GM12878 (cell line): ENCODE measurements at regions not wholly inside any gene's neighbourhood (a gene's known extent, or its start where the extent isn't known, plus 50 kb on each side); places are given as distances from the start of the nearest gene placed in this dataset.
"Not testable (repeated sequence)": the region's sequence is repeated elsewhere in the genome, so short reads cannot be mapped to it uniquely, and the experiment has no call there.

Experiments
- ATAC-seq: fragments of 200-7000 bp; cut with Tn5 transposase; 3 replicates; pipeline ENCODE4 v1.9.1; 2020; ENCODE audit warnings: mild to moderate bottlenecking, moderate library complexity
- BruUV-seq: library from RNA; stranded (reverse); fragments of 400-500 nt; replicated peaks from 2 replicates; lab custom pipeline; 2021; lab: Mats Ljungman, UMichigan
- CTCF ChIA-PET: fragments of 300-600 bp; sonication (Branson Sonifier 250); formaldehyde crosslinking; extraction: SDS; loops from one replicate; lab custom pipeline; 2021; ENCODE audit warnings: inconsistent platforms; lab: Yijun Ruan, JAX
- POLR2A ChIA-PET: fragments of 350-600 bp; formaldehyde crosslinking; extraction: SDS; loops from one replicate; lab custom pipeline; 2021; ENCODE audit warnings: inconsistent platforms; lab: Charles Lee
- RAD21 ChIA-PET: fragments of 300-600 bp; sonication (Branson Sonifier 250); formaldehyde crosslinking; loops from one replicate; lab custom pipeline; 2023; ENCODE audit warnings: antibody characterized with exemption; ENCODE audit not compliant: unreplicated experiment; lab: Charles Lee
- SMC1A ChIA-PET: fragments of 300-600 bp; sonication (Branson Sonifier 250); formaldehyde crosslinking; loops from one replicate; lab custom pipeline; 2023; ENCODE audit not compliant: unreplicated experiment, uncharacterized antibody; lab: Charles Lee
- DNase-seq: peaks from one replicate; pipeline ENCODE4 v3.0.0-alpha.2; 2011; ENCODE audit warnings: low read depth, low spot score
- FAIRE-seq: peaks from 3 replicates; lab custom pipeline; 2011; peaks lifted over from hg19 to GRCh38; lab: Jason Lieb, UNC
- H2AFZ ChIP-seq: 2 replicates; pipeline ENCODE4 v1.6.0; 2011; ENCODE audit warnings: low read depth, low read length, control low read depth; ENCODE audit not compliant: control insufficient read depth
- H3K27ac ChIP-seq: 2 replicates; pipeline ENCODE4 v1.5.1; 2011; ENCODE audit warnings: control low read depth; ENCODE audit not compliant: control insufficient read depth, insufficient read depth
- H3K27me3 ChIP-seq, 2 experiments: replicated peaks in 1 of 2; 2 replicates each; pipeline versions ENCODE4 v1.6.0 to v1.6.1; 2011; ENCODE audit warnings: low read length in 1 of 2; ENCODE audit not compliant: control insufficient read depth in 2 of 2, insufficient read depth in 2 of 2
- H3K36me3 ChIP-seq, 2 experiments: 2 replicates each; pipeline ENCODE4 v1.5.1; 2011; ENCODE audit warnings: low read length in 1 of 2; ENCODE audit not compliant: control insufficient read depth in 2 of 2, insufficient read depth in 2 of 2
- H3K4me1 ChIP-seq: 2 replicates; pipeline ENCODE4 v1.6.1; 2011; ENCODE audit warnings: mild to moderate bottlenecking, low read length, moderate library complexity, mixed read lengths; ENCODE audit not compliant: control insufficient read depth, insufficient read depth
- H3K4me2 ChIP-seq: 2 replicates; pipeline ENCODE4 v1.6.0; 2011; ENCODE audit warnings: control low read depth; ENCODE audit not compliant: control insufficient read depth, insufficient read depth
- H3K4me3 ChIP-seq: fragments of 200-600 bp; sonication (generic); 2 replicates; pipeline ENCODE4 v1.5.1; 2016
- H3K79me2 ChIP-seq: 2 replicates; pipeline ENCODE4 v1.6.0; 2011; ENCODE audit warnings: low read length; ENCODE audit not compliant: control insufficient read depth, insufficient read depth
- H3K9ac ChIP-seq: 2 replicates; pipeline ENCODE4 v1.8.0; 2011; ENCODE audit warnings: low read length, control low read depth, mixed read lengths; ENCODE audit not compliant: control insufficient read depth, insufficient read depth
- H3K9me3 ChIP-seq: replicated peaks from 3 replicates; pipeline ENCODE4 v1.5.1; 2011; ENCODE audit warnings: mild to moderate bottlenecking, low read length; ENCODE audit not compliant: control insufficient read depth, insufficient read depth
- H4K20me1 ChIP-seq: 2 replicates; pipeline ENCODE4 v1.6.0; 2011; ENCODE audit not compliant: control insufficient read depth, insufficient read depth
- EP300 ChIP-seq, 2 experiments: fragments of 150-350 bp in 1 of 2; IDR thresholded peaks; 2 replicates each; pipeline ENCODE4 v1.6.1; 2011 to 2012; ENCODE audit warnings: low read depth in 2 of 2, low read length in 2 of 2, borderline replicate concordance in 1 of 2, improper control_type of control experiment in 1 of 2, inconsistent platforms in 1 of 2; ENCODE audit not compliant: control insufficient read depth in 1 of 2
- RUNX3 ChIP-seq: IDR thresholded peaks from 2 replicates; pipeline ENCODE4 v1.6.1; 2012; ENCODE audit warnings: low read length, inconsistent platforms
- ZNF384 ChIP-seq: IDR thresholded peaks from 2 replicates; pipeline ENCODE4 v1.6.1; 2012; ENCODE audit warnings: low read depth, mild to moderate bottlenecking, low read length, improper control_type of control experiment, borderline replicate concordance
- WGBS: methylation state at CpG from one replicate; pipeline ENCODE4 v1.1.6; 2016; ENCODE audit warnings: low lambda C conversion rate; ENCODE audit not compliant: insufficient replicate concordance, insufficient coverage; ENCODE audit errors: missing lambda C conversion rate; 5-methylcytosine and 5-hydroxymethylcytosine counted together
- in situ Hi-C: fragments of 300-500 bp; cut with MboI; formaldehyde crosslinking; loops from 9 replicates; pipeline ENCODE4 v1.14.3; 2018; ENCODE audit warnings: mixed read lengths
- intact Hi-C: fragments of 100-400 bp; cut with micrococcal nuclease; formaldehyde crosslinking; loops from one replicate; pipeline ENCODE4 v1.14.2; 2022; ENCODE audit not compliant: unreplicated experiment

DNA sequence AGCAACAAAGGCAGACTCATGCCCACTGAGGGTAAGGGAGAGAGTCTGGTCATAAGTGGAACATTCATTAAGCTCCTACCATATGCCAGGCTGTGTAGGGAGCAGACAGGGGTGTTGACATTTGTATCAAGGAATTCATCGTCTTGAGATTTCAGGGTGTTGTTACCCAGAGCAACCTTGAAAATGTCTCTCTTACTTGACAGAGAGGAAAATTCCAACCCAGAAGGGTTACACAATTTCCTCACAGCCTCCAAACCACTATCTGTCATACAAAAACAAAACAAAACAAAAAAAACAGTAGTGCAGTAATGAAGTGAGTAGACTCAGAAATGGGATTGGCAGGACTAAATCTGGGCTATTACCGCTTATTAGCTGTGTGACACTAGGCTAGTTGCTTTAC lies 113.2 kb downstream of the MIAT start:
- ATAC-seq: no peak
- POLR2A ChIA-PET: no interaction called here
- in situ Hi-C loops: loop anchor here (25.0 kb wide), 1 partner anchor 1242 kb away; no protein-coding TSS in a partner anchor

DNA sequence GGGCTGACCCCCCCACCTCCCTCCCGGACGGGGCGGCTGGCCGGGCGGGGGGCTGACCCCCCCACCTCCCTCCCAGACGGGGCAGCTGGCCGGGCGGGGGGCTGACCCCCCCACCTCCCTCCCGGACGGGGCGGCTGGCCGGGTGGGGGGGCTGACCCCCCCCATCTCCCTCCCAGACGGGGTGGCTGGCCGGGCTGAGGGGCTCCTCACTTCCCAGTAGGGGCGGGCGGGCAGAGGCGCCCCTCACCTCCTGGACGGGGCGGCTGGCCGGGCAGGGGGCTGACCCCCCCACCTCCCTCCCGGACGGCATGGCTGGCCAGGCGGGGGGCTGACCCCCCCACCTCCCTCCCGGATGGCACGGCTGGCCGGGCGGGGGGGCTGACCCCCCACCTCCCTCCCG lies 115.7 kb downstream of the MIAT start:
- intact Hi-C loops, FAIRE-seq, ATAC-seq, RAD21 ChIA-PET, DNase-seq, H3K4me2 ChIP-seq, H2AFZ ChIP-seq, H3K36me3 ChIP-seq, SMC1A ChIA-PET, H3K9ac ChIP-seq, H3K79me2 ChIP-seq, H3K4me3 ChIP-seq, POLR2A ChIA-PET, H3K27ac ChIP-seq, CTCF ChIA-PET, H3K4me1 ChIP-seq, H3K27me3 ChIP-seq, H4K20me1 ChIP-seq, BruUV-seq, H3K9me3 ChIP-seq: not testable (repeated sequence)
- no CpG with 5 or more reads among the region's 28 CpGs for WGBS
- in situ Hi-C loops: loop anchor here (25.0 kb wide), 1 partner anchor 1239 kb away; no protein-coding TSS in a partner anchor

More for the DNA sequence above, 113.2 kb downstream of the MIAT start:
- H2AFZ ChIP-seq: no peak overlapping the region
- H4K20me1 ChIP-seq: no peaks in the 10 kb centered on the region
- H3K9ac ChIP-seq: no peak overlapping the region
- TF ChIP-seq EP300 (IDR thresholded peaks at IDR 0.05; ENCODE audit: borderline replicate concordance in 1 of 2, control insufficient read depth in 1 of 2, low read depth in 2 of 2, low read length in 2 of 2) (no peak), RUNX3 (no peak), ZNF384 (no peak)
- H3K79me2 ChIP-seq: no peaks in the 10 kb centered on the region
- H3K4me1 ChIP-seq: no peaks in the 10 kb centered on the region
- no peak overlapping the region for H3K27ac ChIP-seq
- no TSS peak for BruUV-seq
- no peak overlapping the region for H3K4me3 ChIP-seq
- H3K4me2 ChIP-seq: no peak overlapping the region
- H3K36me3 ChIP-seq: no peaks in the 10 kb centered on the region
- ChIA-PET RAD21 (no interaction called here), SMC1A (no interaction called here), CTCF (no interaction called here)
- 75% methylated on average over 2 of the region's 2 CpGs for WGBS
- no peaks in the 10 kb centered on the region for H3K27me3 ChIP-seq
- DNase-seq: no peak
- H3K9me3 ChIP-seq: peaks cover 1% of the 10 kb centered on the region; the same call in 2 of the 3 replicates
- FAIRE-seq: no peak
- intact Hi-C loops: no loop called here
